PC-9 (cell line): ENCODE measurements at regions not wholly inside any gene's neighbourhood (a gene's known extent, or its start where the extent isn't known, plus 50 kb on each side); places are given as distances from the start of the nearest gene placed in this dataset.

Experiments used
- EZH2 ChIP-seq: fragments of 200-600 bp; sonication (generic); IDR thresholded peaks from 2 replicates; pipeline ENCODE4 v1.8.0; 2017; ENCODE audit warnings: antibody characterized with exemption, low read depth
- TF ChIP-seq, protein P1 (sequence below): fragments of 200-600 bp; sonication (generic); conservative IDR thresholded peaks from 2 replicates; pipeline ENCODE4 v1.6.1; 2017; ENCODE audit warnings: mixed run types, antibody characterized with exemption, mild to moderate bottlenecking, moderate library complexity

DNA sequence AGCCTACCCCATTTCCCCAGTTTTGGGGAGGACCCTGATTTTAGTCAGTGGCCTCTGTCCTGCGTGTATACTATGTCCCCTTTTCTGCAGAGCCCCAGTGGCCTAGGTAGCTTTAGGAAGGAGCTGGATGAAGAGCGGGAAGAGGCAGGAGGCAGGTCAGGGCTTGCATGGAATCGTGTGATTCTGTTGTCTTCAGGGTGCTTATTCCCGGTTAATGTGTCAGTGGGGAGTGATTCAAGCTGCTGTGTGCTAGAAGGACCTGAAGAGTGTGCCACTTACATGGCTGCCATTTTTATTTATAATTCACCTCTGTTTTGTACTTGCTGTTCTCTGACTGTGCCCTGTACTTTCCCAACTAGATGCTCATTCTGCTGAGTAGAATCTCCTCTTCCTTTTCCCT, 127.3 kb upstream of the AMOT start:
- TF ChIP-seq, protein P1, sequence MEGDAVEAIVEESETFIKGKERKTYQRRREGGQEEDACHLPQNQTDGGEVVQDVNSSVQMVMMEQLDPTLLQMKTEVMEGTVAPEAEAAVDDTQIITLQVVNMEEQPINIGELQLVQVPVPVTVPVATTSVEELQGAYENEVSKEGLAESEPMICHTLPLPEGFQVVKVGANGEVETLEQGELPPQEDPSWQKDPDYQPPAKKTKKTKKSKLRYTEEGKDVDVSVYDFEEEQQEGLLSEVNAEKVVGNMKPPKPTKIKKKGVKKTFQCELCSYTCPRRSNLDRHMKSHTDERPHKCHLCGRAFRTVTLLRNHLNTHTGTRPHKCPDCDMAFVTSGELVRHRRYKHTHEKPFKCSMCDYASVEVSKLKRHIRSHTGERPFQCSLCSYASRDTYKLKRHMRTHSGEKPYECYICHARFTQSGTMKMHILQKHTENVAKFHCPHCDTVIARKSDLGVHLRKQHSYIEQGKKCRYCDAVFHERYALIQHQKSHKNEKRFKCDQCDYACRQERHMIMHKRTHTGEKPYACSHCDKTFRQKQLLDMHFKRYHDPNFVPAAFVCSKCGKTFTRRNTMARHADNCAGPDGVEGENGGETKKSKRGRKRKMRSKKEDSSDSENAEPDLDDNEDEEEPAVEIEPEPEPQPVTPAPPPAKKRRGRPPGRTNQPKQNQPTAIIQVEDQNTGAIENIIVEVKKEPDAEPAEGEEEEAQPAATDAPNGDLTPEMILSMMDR, result no peak
- TF ChIP-seq EZH2, result no peak
